BJ (cell line): ENCODE measurements at regions not wholly inside any gene's neighbourhood (a gene's known extent, or its start where the extent isn't known, plus 50 kb on each side); places are given as distances from the start of the nearest gene placed in this dataset.

Experiments
- CTCF ChIA-PET: fragments of 350-600 bp; formaldehyde crosslinking; extraction: SDS; loops from one replicate; lab custom pipeline; 2021; ENCODE audit warnings: antibody characterized with exemption, inconsistent platforms; lab: Yijun Ruan, JAX
- POLR2A ChIA-PET: fragments of 300-600 bp; sonication (Branson Sonifier 250); formaldehyde crosslinking; extraction: SDS; loops from one replicate; lab custom pipeline; 2021; ENCODE audit warnings: antibody characterized with exemption; lab: Charles Lee
- DNase-seq: peaks from one replicate; pipeline ENCODE4 v3.0.0-alpha.2; 2011; ENCODE audit warnings: low read depth
- H3K27me3 ChIP-seq: 2 replicates; pipeline ENCODE4 v1.6.0; 2011; ENCODE audit warnings: low read length; ENCODE audit not compliant: control insufficient read depth, insufficient read depth
- H3K36me3 ChIP-seq: 2 replicates; pipeline ENCODE4 v1.5.1; 2011; ENCODE audit warnings: low read length; ENCODE audit not compliant: control insufficient read depth, insufficient read depth
- H3K4me3 ChIP-seq: 2 replicates; pipeline ENCODE4 v1.5.1; 2011; ENCODE audit warnings: low read depth, mild to moderate bottlenecking, control low read depth, low read length
- CTCF ChIP-seq: IDR thresholded peaks from 2 replicates; pipeline ENCODE4 v1.5.1; 2011; ENCODE audit warnings: low read depth, mild to moderate bottlenecking, control low read depth, inconsistent platforms, low read length, moderate library complexity; ENCODE audit not compliant: insufficient read depth

GRCh38 chr13:99058527-99059495 is 80.9 kb upstream of the DOCK9 start:
- TF ChIP-seq CTCF: no peak
- DNase-seq: no peak
- Histone ChIP-seq H3K4me3 (no peak overlapping the region), H3K36me3 (no peaks in the 10 kb centered on the region), H3K27me3 (no peaks in the 10 kb centered on the region)
- ChIA-PET CTCF (no interaction called here), POLR2A (no interaction called here)

- Histone ChIP-seq H3K4me3 (no peak overlapping the region), H3K36me3 (no peaks in the 10 kb centered on the region), H3K27me3 (no peaks in the 10 kb centered on the region)
- no peak for TF ChIP-seq CTCF
- no peak for DNase-seq
- POLR2A ChIA-PET: no interaction called here
- CTCF ChIA-PET: no interaction called here
Measured at GRCh38 chr13:99059498-99060075, 81.7 kb upstream of the DOCK9 start.

GRCh38 chr13:99061411-99061810 is 83.5 kb upstream of the DOCK9 start:
- Histone ChIP-seq H3K4me3 (no peak overlapping the region), H3K36me3 (no peaks in the 10 kb centered on the region), H3K27me3 (no peaks in the 10 kb centered on the region)
- CTCF ChIA-PET: interaction anchor here (1.7 kb wide), 1 partner anchor 10 kb away, joined by 5 read pairs; no protein-coding TSS in a partner anchor
- POLR2A ChIA-PET: no interaction called here
- TF ChIP-seq CTCF: no peak
- no peak for DNase-seq

GRCh38 chr13:99062593-99062992 is 84.7 kb upstream of the DOCK9 start:
- ChIA-PET CTCF (interaction anchor here (0.6 kb wide), 1 partner anchor 123 kb away, joined by 3 read pairs; no protein-coding TSS in a partner anchor), POLR2A (no interaction called here)
- Histone ChIP-seq H3K36me3 (no peaks in the 10 kb centered on the region), H3K4me3 (no peak overlapping the region), H3K27me3 (no peaks in the 10 kb centered on the region)
- no peak for TF ChIP-seq CTCF
- DNase-seq: no peak

- no peak for TF ChIP-seq CTCF
- POLR2A ChIA-PET: no interaction called here
- Histone ChIP-seq H3K4me3 (no peak overlapping the region), H3K27me3 (no peaks in the 10 kb centered on the region), H3K36me3 (no peaks in the 10 kb centered on the region)
- no peak for DNase-seq
- CTCF ChIA-PET: no interaction called here
Measured at GRCh38 chr13:99063178-99063577, 85.3 kb upstream of the DOCK9 start.
